Fibroblast of gingiva (primary cell): ENCODE measurements at regions not wholly inside any gene's neighbourhood (a gene's known extent, or its start where the extent isn't known, plus 50 kb on each side); places are given as distances from the start of the nearest gene placed in this dataset.
"Not testable (repeated sequence)": the region's sequence is repeated elsewhere in the genome, so short reads cannot be mapped to it uniquely, and the experiment has no call there.

Experiments used
- DNase-seq: peaks from one replicate; pipeline ENCODE4 v3.0.0-alpha.2; 2011; ENCODE audit warnings: low read depth

DNA sequence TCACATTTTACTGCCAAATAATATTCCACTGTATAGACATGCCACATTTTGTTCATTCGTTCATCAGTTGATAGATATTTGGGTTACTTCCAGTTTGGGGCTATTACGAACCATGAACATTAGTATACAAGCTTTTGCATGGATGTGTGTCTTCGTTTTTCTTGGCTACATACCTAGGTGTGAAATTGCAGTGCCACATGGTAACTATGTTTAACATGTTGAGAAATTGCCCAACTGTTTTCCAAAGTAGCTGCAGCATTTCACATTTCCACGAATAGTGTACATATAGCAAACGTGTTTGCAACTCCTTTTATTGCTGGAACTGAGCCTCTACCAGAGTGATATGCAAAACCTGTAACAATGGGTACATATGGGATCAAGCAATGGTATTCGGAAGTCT is 221.5 kb downstream of the VEGFC start:
- DNase-seq: no peak

GRCh38 chr4:176575141-176575730 is 217.5 kb downstream of the VEGFC start:
- no peak for DNase-seq

GRCh38 chr4:176579226-176579625 is 213.5 kb downstream of the VEGFC start:
- DNase-seq: no peak

GRCh38 chr4:176583278-176583677 is 209.4 kb downstream of the VEGFC start:
- DNase-seq: no peak

- DNase-seq: peak; percentile 8
Observed at GRCh38 chr4:176584031-176584606, 208.6 kb downstream of the VEGFC start.

DNA sequence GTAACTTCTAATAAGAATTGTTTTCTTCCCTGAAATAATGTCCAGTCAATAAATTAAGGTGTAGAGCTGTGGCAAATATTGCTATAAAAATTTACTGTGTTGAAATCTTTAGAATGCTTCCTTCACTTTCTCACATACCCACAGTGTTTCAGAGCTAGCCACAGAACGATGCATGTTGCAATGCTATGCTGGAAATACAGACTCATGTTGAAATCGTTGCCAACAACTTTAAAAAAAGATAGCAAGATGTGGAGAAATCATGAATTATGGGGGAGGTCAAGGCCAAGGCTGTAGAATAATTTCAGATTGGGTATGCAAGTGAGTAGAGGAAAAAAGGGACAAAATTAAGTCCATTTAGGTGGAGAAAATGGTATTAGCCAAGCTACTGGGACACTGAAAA is 204.8 kb downstream of the VEGFC start:
- DNase-seq: peak; percentile 90

DNA sequence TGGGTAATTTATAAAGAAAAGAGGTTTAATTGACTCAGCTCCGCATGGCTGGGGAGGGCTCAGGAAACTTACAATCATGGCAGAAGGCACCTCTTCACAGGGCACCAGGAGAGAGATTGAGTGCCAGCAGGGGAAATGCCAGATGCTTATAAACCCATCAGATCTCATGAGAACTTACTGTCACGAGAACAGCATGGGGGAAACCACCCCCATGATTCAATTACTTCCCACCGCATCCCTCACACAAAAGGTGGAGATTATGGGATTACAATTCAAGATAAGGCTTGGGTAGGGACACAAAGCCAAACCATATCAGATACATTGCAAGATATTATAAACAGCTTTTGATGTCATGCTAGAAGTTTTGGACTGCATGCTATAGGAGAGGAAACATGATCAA is 204.3 kb downstream of the VEGFC start:
- DNase-seq: no peak

GRCh38 chr4:176592976-176593670 is 199.6 kb downstream of the VEGFC start:
- DNase-seq: no peak

DNA sequence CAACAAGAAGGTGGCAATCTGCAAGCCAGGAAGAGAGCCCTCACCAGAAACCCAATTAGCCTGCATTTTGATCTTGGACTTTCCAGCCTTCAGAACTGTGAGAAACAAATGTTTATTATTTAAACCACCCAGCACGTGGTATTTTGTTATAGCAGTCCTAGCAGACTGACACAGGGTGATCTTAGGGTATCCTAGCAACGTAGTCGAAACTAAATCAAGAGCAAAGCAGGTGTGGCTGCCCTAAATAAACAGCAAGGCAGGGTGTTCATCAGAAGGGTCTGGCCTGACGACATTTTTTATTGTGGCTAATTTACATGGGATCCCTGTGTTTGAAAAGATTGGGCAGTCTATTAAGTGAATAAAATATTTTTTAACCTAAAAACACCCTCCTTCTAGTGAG is 198.8 kb downstream of the VEGFC start:
- no peak for DNase-seq

DNA sequence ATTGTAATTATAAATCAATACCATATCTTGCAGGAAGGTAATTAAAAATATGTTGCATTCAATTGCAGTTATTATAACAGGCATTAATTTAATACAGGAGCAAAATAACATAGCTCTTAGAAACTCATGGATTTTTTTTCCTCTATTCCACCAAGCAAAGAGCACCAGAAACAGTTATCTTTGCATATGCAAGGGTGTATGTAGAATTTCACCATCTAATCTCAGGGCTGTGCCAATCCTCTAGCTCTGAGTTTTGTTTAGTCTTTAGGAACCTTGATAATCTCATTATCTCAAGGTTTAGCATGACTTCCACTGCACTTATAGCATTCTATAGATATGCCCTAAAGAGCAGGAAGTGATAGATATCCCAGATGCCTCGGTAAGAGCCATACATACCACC is 197.5 kb downstream of the VEGFC start:
- DNase-seq: no peak

DNA sequence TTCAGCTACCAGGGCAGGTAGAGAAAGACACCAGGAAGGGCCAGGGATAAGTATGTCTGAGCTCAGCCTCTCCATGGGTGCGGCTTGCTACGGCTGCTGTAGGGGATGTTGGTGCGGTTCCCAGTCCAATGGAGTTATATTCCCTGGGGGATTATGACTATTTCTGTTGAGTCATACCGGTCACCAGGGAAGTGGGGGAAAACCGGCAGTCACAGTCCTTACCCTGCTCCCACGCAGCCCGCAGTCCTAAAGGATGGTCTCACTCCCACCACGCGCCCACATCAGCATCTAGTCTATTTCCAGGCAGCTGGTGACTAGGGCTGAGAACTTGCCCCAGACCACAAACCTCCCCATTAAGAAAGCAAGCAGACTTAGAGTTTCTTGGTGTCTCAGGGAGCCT is 191.6 kb downstream of the VEGFC start:
- DNase-seq: no peak

GRCh38 chr4:176607807-176608206 is 184.9 kb downstream of the VEGFC start:
- DNase-seq: no peak

- no peak for DNase-seq
Observed at GRCh38 chr4:176608346-176608745, 184.4 kb downstream of the VEGFC start.

DNA sequence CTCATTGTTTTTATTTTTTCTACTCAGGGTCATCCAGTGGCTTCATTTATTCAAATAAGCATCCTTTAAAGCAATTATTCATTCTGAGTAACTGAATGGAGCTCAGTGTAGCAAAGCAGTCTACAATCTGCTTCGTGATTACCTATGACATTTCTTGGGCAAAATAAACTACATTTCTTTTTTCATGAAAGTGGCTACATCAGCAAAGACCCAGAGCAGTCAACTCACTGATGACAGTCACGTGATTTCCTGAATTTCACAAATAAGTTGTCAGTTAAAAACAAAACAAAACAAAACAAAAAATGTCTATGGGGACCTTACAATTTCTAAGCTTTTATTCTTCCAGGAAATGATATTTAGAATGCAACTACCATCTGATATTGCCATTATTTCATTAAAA is 182.1 kb downstream of the VEGFC start:
- DNase-seq: no peak

DNA sequence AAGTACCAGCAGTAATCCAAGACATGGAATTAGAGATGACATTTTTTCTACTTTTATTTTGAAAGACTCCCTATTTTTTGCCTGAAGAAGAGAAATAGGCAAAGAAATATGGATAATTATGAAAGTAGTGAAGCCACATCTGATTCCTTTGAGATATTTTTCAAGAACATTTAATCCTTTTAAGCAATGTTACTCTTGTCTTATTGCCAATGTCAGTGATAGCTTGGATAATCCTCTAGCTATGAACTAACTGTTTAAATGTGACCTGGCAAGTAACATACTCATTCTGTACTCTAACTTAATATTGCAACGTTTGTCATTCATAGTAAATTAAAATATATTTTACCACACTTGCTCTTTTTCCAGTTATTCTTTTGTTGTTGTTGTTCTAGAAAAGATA is 181.3 kb downstream of the VEGFC start:
- peak; percentile 67 for DNase-seq

DNA sequence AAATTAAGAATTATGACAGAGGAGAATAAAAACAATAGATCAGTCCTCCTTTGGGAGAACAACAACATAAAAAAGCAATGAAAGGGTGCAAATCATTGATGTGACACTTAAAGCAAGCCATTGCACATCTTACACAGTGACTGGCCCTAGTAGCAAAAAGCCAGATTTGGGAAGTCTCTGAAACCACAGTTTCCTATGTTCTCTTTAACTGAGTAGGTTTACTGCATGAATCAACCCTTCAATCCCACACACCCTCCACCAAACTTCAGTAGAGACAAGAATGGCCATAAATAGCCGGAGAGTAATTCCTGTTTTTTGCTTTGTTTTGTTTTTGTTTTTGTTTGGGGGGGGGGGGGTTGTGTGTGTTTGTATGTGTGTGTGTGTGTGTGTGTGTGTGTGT is 180.8 kb downstream of the VEGFC start:
- no peak for DNase-seq

DNA sequence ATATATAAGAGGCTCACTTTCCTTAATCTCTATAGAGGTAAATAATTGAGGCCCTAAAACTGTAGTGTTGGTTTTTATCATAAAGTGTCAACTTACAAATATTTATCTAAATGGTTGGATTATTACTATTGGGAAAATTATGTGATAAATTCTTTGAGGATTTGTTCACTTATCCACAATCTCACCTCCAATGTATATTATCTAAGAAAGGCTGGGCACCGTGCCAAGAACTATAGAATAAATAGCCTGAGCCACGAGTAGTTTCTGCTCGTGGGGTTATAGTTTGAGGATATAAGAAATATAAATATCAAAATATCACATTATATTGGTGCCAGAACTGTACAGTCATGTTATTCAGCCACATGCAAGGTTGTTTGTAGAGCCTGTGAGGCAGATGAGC is 177.9 kb downstream of the VEGFC start:
- no peak for DNase-seq

GRCh38 chr4:176616151-176616550 is 176.6 kb downstream of the VEGFC start:
- no peak for DNase-seq

- no peak for DNase-seq
Observed at GRCh38 chr4:176618138-176618537, 174.6 kb downstream of the VEGFC start.

DNA sequence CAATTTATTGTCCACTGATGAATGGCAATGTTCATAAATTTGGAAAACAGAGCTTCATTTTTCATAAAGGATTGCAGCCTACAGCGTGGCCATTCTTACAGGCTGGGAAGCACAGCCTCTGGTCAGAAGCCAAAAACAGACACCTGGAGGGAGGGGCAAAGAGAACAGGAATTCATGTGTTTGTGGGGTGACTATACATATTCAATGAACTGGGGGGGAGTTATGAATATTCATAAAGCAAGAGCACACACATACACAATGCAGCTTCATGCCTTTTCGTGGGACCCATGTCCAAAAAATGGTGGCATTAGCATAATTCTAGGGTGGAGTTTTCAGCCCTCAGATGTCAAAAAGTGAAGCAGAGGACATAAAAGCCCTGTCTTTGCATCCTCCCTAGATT is 173.3 kb downstream of the VEGFC start:
- no peak for DNase-seq

GRCh38 chr4:176622251-176622948 is 170.3 kb downstream of the VEGFC start:
- peak; percentile 79 for DNase-seq

- not testable (repeated sequence) for DNase-seq
Observed at GRCh38 chr4:176624983-176625610, 167.6 kb downstream of the VEGFC start.

- DNase-seq: no peak
Observed at GRCh38 chr4:176627916-176628315, 164.8 kb downstream of the VEGFC start.
